ENCODE measurements at regions not wholly inside any gene's neighbourhood (a gene's known extent, or its start where the extent isn't known, plus 50 kb on each side); places are given as distances from the start of the nearest gene placed in this dataset.

DNA sequence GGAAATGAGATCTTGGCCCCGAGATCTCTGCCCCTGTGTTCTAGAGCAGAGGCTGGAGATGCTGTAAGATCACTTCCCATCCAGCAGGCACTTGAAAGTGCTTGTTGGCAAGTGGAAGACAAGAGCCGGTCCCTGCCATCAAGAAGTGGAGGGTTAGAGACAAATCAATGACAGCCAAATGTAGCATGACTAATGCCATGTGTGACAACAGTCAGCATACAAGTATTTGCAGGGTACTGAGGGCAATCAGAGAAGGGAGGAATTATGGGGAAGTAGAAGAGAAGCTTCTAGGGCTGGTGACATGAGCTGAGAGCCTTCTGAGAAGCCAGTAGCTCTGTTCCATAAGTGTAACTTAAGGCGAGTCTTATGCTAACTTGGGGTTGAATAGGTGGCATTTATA is 58.6 kb downstream of the TMEM17 start:
- DNase-seq (ENCODE audit: extremely low read depth, low read depth) = no peak
- TF ChIP-seq, protein P1, sequence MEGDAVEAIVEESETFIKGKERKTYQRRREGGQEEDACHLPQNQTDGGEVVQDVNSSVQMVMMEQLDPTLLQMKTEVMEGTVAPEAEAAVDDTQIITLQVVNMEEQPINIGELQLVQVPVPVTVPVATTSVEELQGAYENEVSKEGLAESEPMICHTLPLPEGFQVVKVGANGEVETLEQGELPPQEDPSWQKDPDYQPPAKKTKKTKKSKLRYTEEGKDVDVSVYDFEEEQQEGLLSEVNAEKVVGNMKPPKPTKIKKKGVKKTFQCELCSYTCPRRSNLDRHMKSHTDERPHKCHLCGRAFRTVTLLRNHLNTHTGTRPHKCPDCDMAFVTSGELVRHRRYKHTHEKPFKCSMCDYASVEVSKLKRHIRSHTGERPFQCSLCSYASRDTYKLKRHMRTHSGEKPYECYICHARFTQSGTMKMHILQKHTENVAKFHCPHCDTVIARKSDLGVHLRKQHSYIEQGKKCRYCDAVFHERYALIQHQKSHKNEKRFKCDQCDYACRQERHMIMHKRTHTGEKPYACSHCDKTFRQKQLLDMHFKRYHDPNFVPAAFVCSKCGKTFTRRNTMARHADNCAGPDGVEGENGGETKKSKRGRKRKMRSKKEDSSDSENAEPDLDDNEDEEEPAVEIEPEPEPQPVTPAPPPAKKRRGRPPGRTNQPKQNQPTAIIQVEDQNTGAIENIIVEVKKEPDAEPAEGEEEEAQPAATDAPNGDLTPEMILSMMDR (IDR thresholded peaks at IDR 0.05; ENCODE audit: low read depth, low read length) = no peak

DNA sequence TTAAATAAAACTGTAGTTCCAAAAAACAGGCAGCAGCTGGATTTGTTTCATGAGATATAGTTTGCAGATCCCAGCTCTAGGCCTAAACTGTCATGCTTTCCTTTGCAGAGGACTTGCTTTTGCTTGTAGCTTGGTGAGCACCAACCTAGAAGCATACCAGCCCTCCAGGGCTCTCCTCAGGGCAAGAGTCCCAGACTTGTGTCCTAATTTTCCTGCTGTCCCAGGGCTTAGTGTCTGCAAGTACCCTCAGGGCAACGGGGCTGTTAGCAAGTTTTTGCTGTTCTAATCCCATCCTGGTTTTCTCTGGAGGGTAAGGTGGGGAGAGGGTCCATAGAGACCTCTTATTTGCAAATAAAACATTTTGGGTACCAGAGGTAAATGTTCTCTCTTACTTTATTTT is 59.5 kb downstream of the TMEM17 start:
- TF ChIP-seq, protein P1 (IDR thresholded peaks at IDR 0.05; ENCODE audit: low read depth, low read length) = no peak
- DNase-seq (ENCODE audit: extremely low read depth, low read depth) = no peak

DNA sequence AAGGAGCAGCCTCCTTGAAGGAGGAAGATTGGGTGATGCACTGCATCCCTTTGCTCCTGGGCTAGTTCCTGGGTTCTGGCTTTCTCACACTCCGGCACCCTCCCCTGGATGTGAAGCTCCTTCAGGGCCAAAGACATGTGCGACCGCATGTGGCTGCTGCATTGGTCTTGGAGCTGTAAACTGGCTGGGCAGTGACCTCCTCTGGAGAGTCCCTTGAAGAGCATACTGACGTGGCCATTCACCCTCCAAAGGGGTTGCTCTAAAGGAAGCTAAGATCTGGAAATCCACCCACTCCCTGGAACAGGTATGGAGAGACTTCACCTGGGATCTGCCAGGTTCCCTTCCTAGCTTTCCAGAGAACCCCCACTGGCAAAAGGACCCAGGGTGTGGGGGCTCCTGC is 62.1 kb downstream of the TMEM17 start:
- no peak for DNase-seq (ENCODE audit: extremely low read depth, low read depth)
- TF ChIP-seq, protein P1 (IDR thresholded peaks at IDR 0.05; ENCODE audit: low read depth, low read length) = no peak

DNA sequence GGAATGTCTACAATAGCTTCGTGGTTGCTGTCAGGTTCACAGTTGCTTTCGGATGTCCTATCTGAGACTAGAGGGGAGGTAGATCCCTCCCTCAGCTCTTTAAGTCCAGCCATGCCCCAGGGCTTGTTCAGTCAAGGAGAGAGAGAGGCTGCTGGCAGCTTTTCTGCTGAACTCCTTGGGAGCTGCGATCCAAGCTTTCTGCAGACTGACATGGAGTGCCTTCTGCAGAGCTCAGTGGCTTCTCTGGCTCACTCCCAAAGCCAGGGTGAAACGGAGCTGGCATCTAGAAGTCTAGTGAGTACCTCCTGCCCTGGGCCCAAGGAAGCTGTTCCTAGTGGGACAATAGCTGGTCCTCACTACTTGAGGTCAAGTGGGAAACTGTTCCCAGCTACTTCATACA is 62.5 kb downstream of the TMEM17 start:
- TF ChIP-seq, protein P1 (IDR thresholded peaks at IDR 0.05; ENCODE audit: low read depth, low read length) = no peak
- DNase-seq (ENCODE audit: extremely low read depth, low read depth) = no peak

DNA sequence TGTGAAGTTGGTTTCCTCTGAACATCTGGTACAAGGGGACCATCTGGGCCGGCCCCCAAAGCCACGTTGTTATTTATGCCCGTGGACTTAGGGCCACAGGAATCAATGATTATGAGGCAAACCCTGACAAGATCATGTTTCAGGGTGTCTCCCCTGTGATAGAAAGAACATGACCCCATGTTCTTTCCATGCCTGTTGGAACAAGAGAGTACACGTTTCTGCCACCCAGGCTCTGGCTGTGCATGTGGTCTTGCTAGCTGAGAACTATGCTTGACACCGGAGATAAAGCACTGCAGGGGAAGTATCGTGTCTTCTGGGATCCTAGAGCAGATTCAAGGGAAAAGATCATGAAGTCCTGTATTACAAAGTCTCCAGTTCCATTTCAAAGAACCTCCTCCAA is 64.2 kb downstream of the TMEM17 start:
- TF ChIP-seq, protein P1 (IDR thresholded peaks at IDR 0.05; ENCODE audit: low read depth, low read length) = no peak
- DNase-seq (ENCODE audit: extremely low read depth, low read depth) = no peak

DNA sequence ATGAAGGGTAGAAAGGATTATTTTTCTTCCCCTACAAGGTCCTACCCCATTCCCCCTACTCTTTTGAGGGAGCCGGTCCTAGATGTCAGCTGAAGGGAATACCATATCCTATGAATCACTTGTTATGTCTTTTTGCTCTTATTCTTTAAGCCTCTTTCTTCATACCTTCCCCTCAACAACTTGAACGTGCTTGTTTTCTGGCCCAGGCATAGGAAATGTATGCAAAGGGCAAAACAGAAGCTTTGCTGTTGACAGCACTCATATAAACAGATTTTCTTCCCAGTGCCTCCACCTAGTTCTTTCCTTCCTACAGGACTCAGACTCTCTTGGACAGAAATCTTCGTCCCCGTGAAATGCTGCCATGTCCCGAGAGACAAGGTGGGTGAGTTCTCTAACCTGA is 64.6 kb downstream of the TMEM17 start:
- TF ChIP-seq, protein P1 (IDR thresholded peaks at IDR 0.05; ENCODE audit: low read depth, low read length) = no peak
- DNase-seq (ENCODE audit: extremely low read depth, low read depth) = no peak

DNA sequence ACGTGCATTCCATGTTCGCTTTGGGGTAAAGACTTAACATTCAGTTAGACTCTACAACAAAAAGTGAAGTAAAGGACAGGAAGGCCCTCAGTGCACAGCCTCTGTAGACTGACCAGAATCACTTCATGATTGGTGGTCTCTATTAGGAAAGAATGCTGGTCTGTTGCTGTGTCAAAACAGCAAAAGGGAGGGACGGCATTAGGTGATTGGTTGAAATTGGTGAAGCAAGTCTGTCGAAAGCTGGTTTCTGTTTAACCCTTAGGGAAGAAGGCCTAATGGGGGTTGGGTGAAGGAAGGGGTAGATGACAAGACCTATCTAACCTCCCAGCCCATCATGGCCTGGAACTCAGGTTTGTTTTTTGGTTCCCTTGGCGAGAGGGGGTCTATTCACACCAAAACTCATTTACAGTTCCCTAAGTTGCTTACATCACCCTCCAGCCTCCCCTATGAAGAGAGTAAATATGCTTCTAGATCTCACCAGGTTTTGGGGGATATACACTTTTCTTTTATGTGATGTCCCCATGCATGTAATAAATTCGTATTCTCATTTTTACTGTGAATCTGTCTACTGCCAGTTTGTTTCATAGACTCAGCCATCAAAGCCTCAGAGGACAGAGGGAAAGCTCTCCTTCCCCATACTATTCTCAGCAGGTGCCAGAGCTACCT is 65.6 kb downstream of the TMEM17 start:
- DNase-seq (ENCODE audit: extremely low read depth, low read depth) = no peak
- TF ChIP-seq, protein P1 (IDR thresholded peaks at IDR 0.05; ENCODE audit: low read depth, low read length) = no peak
